H9 (cell line): ENCODE measurements at regions not wholly inside any gene's neighbourhood (a gene's known extent, or its start where the extent isn't known, plus 50 kb on each side); places are given as distances from the start of the nearest gene placed in this dataset.

ENCODE experiments used
- DNase-seq: peaks from one replicate; pipeline ENCODE4 v3.0.0-alpha.2; 2017
- H2AFZ ChIP-seq: one replicate; pipeline ENCODE4 v1.6.1; 2013; ENCODE audit warnings: mild to moderate bottlenecking, low read length, control low read depth, moderate library complexity
- H2AK5ac ChIP-seq: 2 replicates; pipeline ENCODE4 v1.6.1; 2013; ENCODE audit warnings: low read length, control low read depth, mixed read lengths; ENCODE audit not compliant: insufficient read length
- H2BK120ac ChIP-seq: one replicate; pipeline ENCODE4 v1.6.1; 2013; ENCODE audit warnings: low read depth, mild to moderate bottlenecking, low read length, control low read depth, inconsistent platforms; ENCODE audit not compliant: poor library complexity, severe bottlenecking
- H2BK12ac ChIP-seq: 2 replicates; pipeline ENCODE4 v1.6.1; 2013; ENCODE audit warnings: low read length, control low read depth, mixed read lengths, low read depth; ENCODE audit not compliant: insufficient read length
- H2BK15ac ChIP-seq: 2 replicates; pipeline ENCODE4 v1.6.1; 2013; ENCODE audit warnings: low read depth, low read length, control low read depth
- H2BK20ac ChIP-seq: one replicate; pipeline ENCODE4 v1.6.1; 2013; ENCODE audit warnings: low read depth, mild to moderate bottlenecking, low read length, control low read depth, inconsistent platforms; ENCODE audit not compliant: poor library complexity, severe bottlenecking
- H2BK5ac ChIP-seq: 2 replicates; pipeline ENCODE4 v1.6.1; 2013; ENCODE audit warnings: low read length, control low read depth, mixed read lengths; ENCODE audit not compliant: insufficient read length
- H3K14ac ChIP-seq: 2 replicates; pipeline ENCODE4 v1.6.1; 2013; ENCODE audit warnings: low read length, control low read depth; ENCODE audit not compliant: insufficient read depth
- H3K18ac ChIP-seq: 2 replicates; pipeline ENCODE4 v1.6.1; 2013; ENCODE audit warnings: low read depth, mild to moderate bottlenecking, mixed read lengths, low read length, control low read depth; ENCODE audit not compliant: insufficient read length
- H3K23ac ChIP-seq: 2 replicates; pipeline ENCODE4 v1.6.1; 2013; ENCODE audit warnings: low read length, control low read depth, mixed read lengths, low read depth; ENCODE audit not compliant: insufficient read length
- H3K23me2 ChIP-seq: 2 replicates; pipeline ENCODE4 v1.6.1; 2013; ENCODE audit warnings: low read depth, mild to moderate bottlenecking, mixed read lengths, low read length, control low read depth; ENCODE audit not compliant: insufficient read length, poor library complexity, severe bottlenecking
- H3K27ac ChIP-seq: 2 replicates; pipeline ENCODE4 v1.5.1; 2013; ENCODE audit warnings: low read length, control low read depth, mixed read lengths, low read depth; ENCODE audit not compliant: insufficient read length
- H3K27me3 ChIP-seq: 2 replicates; pipeline ENCODE4 v1.6.1; 2013; ENCODE audit warnings: low read length, control low read depth, inconsistent platforms; ENCODE audit not compliant: insufficient read depth
- H3K4ac ChIP-seq: 2 replicates; pipeline ENCODE4 v1.6.1; 2013; ENCODE audit warnings: low read depth, mild to moderate bottlenecking, control low read depth, inconsistent platforms, low read length, moderate library complexity
- H3K4me1 ChIP-seq: 2 replicates; pipeline ENCODE4 v1.6.1; 2013; ENCODE audit warnings: low read length, control low read depth, inconsistent platforms; ENCODE audit not compliant: insufficient read depth
- H3K4me2 ChIP-seq: 2 replicates; pipeline ENCODE4 v1.6.1; 2013; ENCODE audit warnings: low read length, control low read depth, mixed read lengths; ENCODE audit not compliant: insufficient read length, insufficient read depth
- H3K56ac ChIP-seq: 2 replicates; pipeline ENCODE4 v1.6.1; 2013; ENCODE audit warnings: low read depth, mild to moderate bottlenecking, mixed read lengths, low read length, control low read depth; ENCODE audit not compliant: insufficient read length
- H3K79me1 ChIP-seq: 2 replicates; pipeline ENCODE4 v1.6.1; 2013; ENCODE audit warnings: low read depth, mild to moderate bottlenecking, moderate library complexity, low read length, control low read depth, inconsistent platforms; ENCODE audit not compliant: insufficient read depth, poor library complexity, severe bottlenecking
- H3K79me2 ChIP-seq: 2 replicates; pipeline ENCODE4 v1.6.1; 2013; ENCODE audit warnings: low read length, control low read depth, inconsistent platforms; ENCODE audit not compliant: insufficient read depth
- H3K9ac ChIP-seq: 2 replicates; pipeline ENCODE4 v1.6.1; 2013; ENCODE audit warnings: low read length, control low read depth, mixed read lengths; ENCODE audit not compliant: insufficient read length; ENCODE audit errors: extremely low read depth
- H3K9me3 ChIP-seq: one replicate; pipeline ENCODE4 v1.6.1; 2013; ENCODE audit warnings: low read depth, low read length, inconsistent platforms; ENCODE audit not compliant: control insufficient read depth
- H3T11ph ChIP-seq: one replicate; pipeline ENCODE4 v1.6.1; 2013; ENCODE audit warnings: mild to moderate bottlenecking, low read length, control low read depth, inconsistent platforms
- H4K20me1 ChIP-seq: one replicate; pipeline ENCODE4 v1.6.1; 2013; ENCODE audit not compliant: control insufficient read depth, insufficient read length, insufficient read depth
- H4K5ac ChIP-seq: 2 replicates; pipeline ENCODE4 v1.6.1; 2013; ENCODE audit warnings: low read depth, mild to moderate bottlenecking, mixed read lengths, low read length, control low read depth; ENCODE audit not compliant: insufficient read length
- H4K8ac ChIP-seq: replicated peaks from 2 replicates; pipeline ENCODE4 v1.6.1; 2013; ENCODE audit warnings: low read length, control low read depth, mixed read lengths, low read depth; ENCODE audit not compliant: insufficient read length
- H4K91ac ChIP-seq: 2 replicates; pipeline ENCODE4 v1.6.1; 2013; ENCODE audit warnings: low read depth, mild to moderate bottlenecking, moderate library complexity, mixed read lengths, low read length, control low read depth; ENCODE audit not compliant: insufficient read length
- H3K27ac Mint-ChIP-seq, 3 experiments: 2 replicates in 2 of 3; 3 replicates in 1 of 3; pipeline ENCODE4 v1.8.0; 2020 to 2021; ENCODE audit warnings: mixed read lengths in 3 of 3, mild to moderate bottlenecking in 1 of 3, moderate library complexity in 1 of 3
- H3K27me3 Mint-ChIP-seq: 2 replicates; pipeline ENCODE4 v1.8.0; 2021; ENCODE audit warnings: low read depth, mild to moderate bottlenecking, moderate library complexity, mixed read lengths
- H3K36me3 Mint-ChIP-seq, 3 experiments: 2 replicates in 2 of 3; 3 replicates in 1 of 3; pipeline ENCODE4 v1.8.0; 2020 to 2021; ENCODE audit warnings: low read depth in 3 of 3, mixed read lengths in 3 of 3; ENCODE audit not compliant: insufficient read depth in 1 of 3
- H3K4me1 Mint-ChIP-seq, 2 experiments: 2 replicates each; pipeline ENCODE4 v1.8.0; 2020; ENCODE audit warnings: mixed read lengths in 2 of 2
- H3K4me3 Mint-ChIP-seq, 2 experiments: 2 replicates in 1 of 2; 3 replicates in 1 of 2; pipeline ENCODE4 v1.8.0; 2020 to 2021; ENCODE audit warnings: mild to moderate bottlenecking in 2 of 2, mixed read lengths in 2 of 2, moderate library complexity in 1 of 2
- H3K9me3 Mint-ChIP-seq, 2 experiments: 2 replicates in 1 of 2; 3 replicates in 1 of 2; pipeline ENCODE4 v1.8.0; 2020; ENCODE audit warnings: mild to moderate bottlenecking in 2 of 2, mixed read lengths in 2 of 2, moderate library complexity in 1 of 2
- CTCF ChIP-seq: fragments of 200-600 bp; sonication (generic); conservative IDR thresholded peaks from 3 replicates; pipeline ENCODE4 v1.8.0; 2021; ENCODE audit warnings: antibody characterized with exemption, mild to moderate bottlenecking
- WGBS: extraction: QIAGEN DNeasy Blood & Tissue Kit; methylation state at CpG from one replicate; pipeline ENCODE4 v1.1.7; 2013; ENCODE audit warnings: missing lambda C conversion rate, low lambda C conversion rate, mixed read lengths; ENCODE audit not compliant: insufficient read length; ENCODE audit errors: extremely low coverage; 5-methylcytosine and 5-hydroxymethylcytosine counted together

GRCh38 chr10:56561336-56561735, 200.3 kb upstream of the ZWINT start:
- H3K18ac ChIP-seq = no peak overlapping the region
- H3K9me3 ChIP-seq = no peaks in the 10 kb centered on the region
- no peak overlapping the region for H4K91ac ChIP-seq
- peaks cover 1% of the 10 kb centered on the region; the same call in 1 of the 2 replicates for H3K27me3 Mint-ChIP-seq
- H3K27me3 ChIP-seq = no peaks in the 10 kb centered on the region
- TF ChIP-seq CTCF = no peak
- H4K8ac ChIP-seq = no peak overlapping the region
- no peaks in the 10 kb centered on the region for H3K9me3 Mint-ChIP-seq
- no peak overlapping the region for H3K56ac ChIP-seq
- no peaks in the 10 kb centered on the region for H3K4me1 ChIP-seq
- no peak overlapping the region for H3K4ac ChIP-seq
- H3K14ac ChIP-seq = no peak overlapping the region
- no peak overlapping the region for H3K23ac ChIP-seq
- H2BK12ac ChIP-seq = no peak overlapping the region
- no peak overlapping the region for H2BK20ac ChIP-seq
- no peak overlapping the region for H3T11ph ChIP-seq
- no peak overlapping the region for H2BK15ac ChIP-seq
- no peaks in the 10 kb centered on the region for H3K36me3 Mint-ChIP-seq
- H3K79me1 ChIP-seq = no peaks in the 10 kb centered on the region
- H3K9ac ChIP-seq = no peak overlapping the region
- no peak overlapping the region for H4K5ac ChIP-seq
- H2BK5ac ChIP-seq = no peak overlapping the region
- no peak overlapping the region for H2BK120ac ChIP-seq
- no CpG with 5 or more reads among the region's 3 CpGs for WGBS
- H3K27ac ChIP-seq = no peak overlapping the region
- H3K4me1 Mint-ChIP-seq = no peaks in the 10 kb centered on the region
- no peaks in the 10 kb centered on the region for H3K23me2 ChIP-seq
- H3K27ac Mint-ChIP-seq = no peak overlapping the region
- H2AK5ac ChIP-seq = no peak overlapping the region
- no peak for DNase-seq
- H4K20me1 ChIP-seq = no peaks in the 10 kb centered on the region
- H2AFZ ChIP-seq = no peak overlapping the region
- H3K4me3 Mint-ChIP-seq = no peak overlapping the region
- H3K79me2 ChIP-seq = no peaks in the 10 kb centered on the region
- H3K4me2 ChIP-seq = no peak overlapping the region
